ENCODE measurements at regions not wholly inside any gene's neighbourhood (a gene's known extent, or its start where the extent isn't known, plus 50 kb on each side); places are given as distances from the start of the nearest gene placed in this dataset.

DNA sequence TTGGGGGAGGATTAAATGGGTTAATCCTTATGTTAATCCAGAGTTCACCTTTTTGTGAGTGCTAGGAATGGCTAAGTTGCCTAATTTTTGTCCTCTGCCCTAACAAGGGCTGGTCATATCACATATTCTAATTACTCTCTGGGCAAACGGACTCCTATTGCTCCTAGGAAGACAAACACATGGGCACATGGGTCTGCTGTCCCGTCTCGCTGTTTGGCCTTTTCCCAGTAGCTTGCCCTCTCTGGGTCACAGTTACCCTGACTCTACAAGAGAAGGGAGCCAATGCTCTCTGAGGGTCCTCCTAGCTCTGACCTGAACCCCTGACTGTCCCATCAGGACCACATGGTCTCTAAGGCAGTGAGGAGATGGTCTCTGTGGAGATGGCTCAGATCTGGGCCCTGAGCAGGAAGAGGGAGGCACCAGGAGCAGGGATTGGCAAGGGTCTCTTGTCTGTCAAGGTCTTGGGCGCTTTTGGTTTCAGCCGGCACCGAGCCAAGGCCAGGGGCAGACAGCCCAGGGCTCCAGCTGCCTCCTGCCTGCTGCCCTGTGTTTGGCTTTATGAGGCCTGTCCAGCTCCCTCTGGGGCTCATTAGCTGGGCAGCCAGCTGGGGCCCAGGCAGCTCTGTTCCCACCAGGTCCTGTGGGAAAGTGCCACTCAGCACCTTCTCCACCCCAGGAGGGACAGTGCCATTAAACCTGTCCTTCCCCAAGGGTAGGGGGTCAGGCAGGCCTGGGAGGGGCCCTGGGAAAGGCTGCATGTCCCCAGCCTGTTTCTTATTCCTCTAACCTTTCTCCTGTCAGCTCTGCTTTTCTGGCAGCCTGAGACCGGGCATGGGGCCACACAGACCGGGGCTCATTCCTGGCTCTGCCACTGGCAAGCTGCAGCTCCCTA, 559.9 kb downstream of the MN1 start:
- Histone ChIP-seq H4K20me1 (ENCODE audit: control insufficient read depth, insufficient read depth, low read length, poor library complexity, severe bottlenecking) (no peaks in the 10 kb centered on the region), H3K27me3 (replicated peaks in 1 of 4; ENCODE audit: control extremely low read depth in 1 of 4, control insufficient read depth in 3 of 4, insufficient read depth in 4 of 4, low read length in 3 of 4) (no peaks in the 10 kb centered on the region), H2AFZ (ENCODE audit: insufficient read depth, low read depth, low read length, poor library complexity, severe bottlenecking) (no peak overlapping the region), H3K4me1 (ENCODE audit: control insufficient read depth in 2 of 2, insufficient read depth in 2 of 2, low read length in 2 of 2) (no peaks in the 10 kb centered on the region), H3K4me2 (replicated peaks; ENCODE audit: low read depth, low read length, poor library complexity, severe bottlenecking) (no peak overlapping the region), H3K79me2 (ENCODE audit: control insufficient read depth, insufficient read depth, low read length) (no peaks in the 10 kb centered on the region), H3K9ac (ENCODE audit: low read length) (no peak overlapping the region), H3K4me3 (ENCODE audit: control extremely low read depth in 1 of 5, extremely low read depth in 1 of 5, insufficient read depth in 1 of 5, low read depth in 2 of 5, low read length in 4 of 5) (no peak overlapping the region), H3K36me3 (replicated peaks in 1 of 2; ENCODE audit: control extremely low read depth in 1 of 2, control insufficient read depth in 1 of 2, extremely low read depth in 1 of 2, insufficient read depth in 2 of 2, low read length in 1 of 2) (no peaks in the 10 kb centered on the region), H3K9me3 (ENCODE audit: control extremely low read depth in 1 of 3, control insufficient read depth in 2 of 3, insufficient read depth in 1 of 3, low read length in 2 of 3) (peaks cover 0 to 5% (median 0%) of the 10 kb centered on the region in 3 donors), H3K27ac (ENCODE audit: low read length in 2 of 2) (no peak overlapping the region)
- no peaks in the 10 kb centered on the region for H3K9me3 Mint-ChIP-seq (ENCODE audit: insufficient read depth)
- ATAC-seq (ENCODE audit: low read depth) (no peak), DNase-seq (no peak)
- intact Hi-C loops (cut with micrococcal nuclease) = no loop called here
- 94% methylated on average over 8 of the region's 8 CpGs for WGBS (ENCODE audit: insufficient coverage)
- peaks cover 3% of the 10 kb centered on the region for H3K27me3 Mint-ChIP-seq
- ChIA-PET CTCF (no interaction called here), POLR2A (no interaction called here)
- TF ChIP-seq EZH2 (IDR thresholded peaks at IDR 0.05; ENCODE audit: borderline replicate concordance, insufficient read depth, low read depth, low read length, poor library complexity, severe bottlenecking) = no peak
- TF ChIP-seq, protein P1, sequence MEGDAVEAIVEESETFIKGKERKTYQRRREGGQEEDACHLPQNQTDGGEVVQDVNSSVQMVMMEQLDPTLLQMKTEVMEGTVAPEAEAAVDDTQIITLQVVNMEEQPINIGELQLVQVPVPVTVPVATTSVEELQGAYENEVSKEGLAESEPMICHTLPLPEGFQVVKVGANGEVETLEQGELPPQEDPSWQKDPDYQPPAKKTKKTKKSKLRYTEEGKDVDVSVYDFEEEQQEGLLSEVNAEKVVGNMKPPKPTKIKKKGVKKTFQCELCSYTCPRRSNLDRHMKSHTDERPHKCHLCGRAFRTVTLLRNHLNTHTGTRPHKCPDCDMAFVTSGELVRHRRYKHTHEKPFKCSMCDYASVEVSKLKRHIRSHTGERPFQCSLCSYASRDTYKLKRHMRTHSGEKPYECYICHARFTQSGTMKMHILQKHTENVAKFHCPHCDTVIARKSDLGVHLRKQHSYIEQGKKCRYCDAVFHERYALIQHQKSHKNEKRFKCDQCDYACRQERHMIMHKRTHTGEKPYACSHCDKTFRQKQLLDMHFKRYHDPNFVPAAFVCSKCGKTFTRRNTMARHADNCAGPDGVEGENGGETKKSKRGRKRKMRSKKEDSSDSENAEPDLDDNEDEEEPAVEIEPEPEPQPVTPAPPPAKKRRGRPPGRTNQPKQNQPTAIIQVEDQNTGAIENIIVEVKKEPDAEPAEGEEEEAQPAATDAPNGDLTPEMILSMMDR (IDR thresholded peaks at IDR 0.05) = no peak
- H3K27ac Mint-ChIP-seq = no peak overlapping the region
- no peaks in the 10 kb centered on the region for H3K4me1 Mint-ChIP-seq
- H3K4me3 Mint-ChIP-seq = no peak overlapping the region

DNA sequence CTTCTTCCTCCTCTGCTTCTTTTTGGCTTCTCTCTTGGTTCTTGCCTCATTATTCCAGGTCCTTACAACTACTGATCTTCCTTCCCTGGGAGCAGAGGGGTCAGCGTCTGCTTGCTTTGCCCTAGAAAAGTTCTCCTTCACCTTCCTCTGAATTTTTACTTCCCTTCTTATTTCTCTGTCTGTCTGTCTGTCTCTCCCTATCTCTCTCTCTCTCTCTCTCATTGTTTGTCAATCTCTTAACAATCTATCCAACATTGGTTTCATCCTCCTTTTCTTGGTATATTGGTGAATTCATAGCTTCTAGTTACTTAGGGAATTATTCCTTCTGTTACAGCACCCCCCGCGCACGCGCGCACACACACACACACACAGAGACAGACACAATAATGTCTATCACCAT, 559.1 kb downstream of the MN1 start:
- Histone ChIP-seq H4K20me1 (ENCODE audit: control insufficient read depth, insufficient read depth, low read length, poor library complexity, severe bottlenecking) (no peaks in the 10 kb centered on the region), H3K9ac (ENCODE audit: low read length) (no peak overlapping the region), H3K36me3 (replicated peaks in 1 of 2; ENCODE audit: control extremely low read depth in 1 of 2, control insufficient read depth in 1 of 2, extremely low read depth in 1 of 2, insufficient read depth in 2 of 2, low read length in 1 of 2) (no peaks in the 10 kb centered on the region), H3K79me2 (ENCODE audit: control insufficient read depth, insufficient read depth, low read length) (no peaks in the 10 kb centered on the region), H3K4me1 (ENCODE audit: control insufficient read depth in 2 of 2, insufficient read depth in 2 of 2, low read length in 2 of 2) (no peaks in the 10 kb centered on the region), H2AFZ (ENCODE audit: insufficient read depth, low read depth, low read length, poor library complexity, severe bottlenecking) (no peak overlapping the region), H3K4me2 (replicated peaks; ENCODE audit: low read depth, low read length, poor library complexity, severe bottlenecking) (no peak overlapping the region), H3K4me3 (ENCODE audit: control extremely low read depth in 1 of 5, extremely low read depth in 1 of 5, insufficient read depth in 1 of 5, low read depth in 2 of 5, low read length in 4 of 5) (no peak overlapping the region), H3K27me3 (replicated peaks in 1 of 4; ENCODE audit: control extremely low read depth in 1 of 4, control insufficient read depth in 3 of 4, insufficient read depth in 4 of 4, low read length in 3 of 4) (peaks cover 0 to 3% (median 0%) of the 10 kb centered on the region in 4 experiments), H3K27ac (ENCODE audit: low read length in 2 of 2) (no peak overlapping the region), H3K9me3 (ENCODE audit: control extremely low read depth in 1 of 3, control insufficient read depth in 2 of 3, insufficient read depth in 1 of 3, low read length in 2 of 3) (peaks cover 0 to 5% (median 0%) of the 10 kb centered on the region in 3 donors)
- DNase-seq (no peak), ATAC-seq (ENCODE audit: low read depth) (no peak)
- Mint-ChIP-seq H3K9me3 (ENCODE audit: insufficient read depth) (no peaks in the 10 kb centered on the region), H3K4me3 (no peak overlapping the region), H3K27me3 (no peaks in the 10 kb centered on the region), H3K27ac (no peak overlapping the region), H3K4me1 (no peaks in the 10 kb centered on the region)
- 88% methylated on average over 1 of the region's 6 CpGs for WGBS (ENCODE audit: insufficient coverage)
- POLR2A ChIA-PET = no interaction called here
- TF ChIP-seq EZH2 (IDR thresholded peaks at IDR 0.05; ENCODE audit: borderline replicate concordance, insufficient read depth, low read depth, low read length, poor library complexity, severe bottlenecking) = no peak
- TF ChIP-seq, protein P1 (IDR thresholded peaks at IDR 0.05) = no peak
- intact Hi-C loops (cut with micrococcal nuclease) = no loop called here
- CTCF ChIA-PET = no interaction called here
